ENCODE measurements at regions not wholly inside any gene's neighbourhood (a gene's known extent, or its start where the extent isn't known, plus 50 kb on each side); places are given as distances from the start of the nearest gene placed in this dataset.

DNA sequence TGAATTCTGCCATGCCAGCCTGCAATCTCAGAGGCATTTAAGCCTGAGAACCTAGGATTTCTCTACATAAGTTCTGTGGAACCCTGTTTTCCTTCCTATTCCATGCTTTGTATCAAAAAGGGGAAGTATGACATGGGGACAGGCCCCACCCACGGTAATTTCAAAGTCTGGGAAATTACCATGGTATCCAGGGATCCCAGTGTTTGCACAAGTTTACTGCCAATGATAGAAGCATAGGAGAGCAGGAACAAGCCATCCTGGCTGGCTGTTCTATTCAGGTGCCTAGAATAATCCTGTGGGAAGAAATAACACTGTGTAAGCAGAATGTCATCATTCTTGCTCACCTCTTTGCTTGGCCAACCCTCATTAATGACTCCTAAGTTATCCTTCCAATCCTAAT, 53.8 kb upstream of the ATP1B1 start:
- WGBS, 2 donors, result 53 to 57% methylated on average over 1 of the region's 1 CpG
- DNase-seq (ENCODE audit: low spot score in 2 of 2), result no peak
- no peak for TF ChIP-seq POLR2A (IDR thresholded peaks at IDR 0.05)
- TF ChIP-seq, protein P1, sequence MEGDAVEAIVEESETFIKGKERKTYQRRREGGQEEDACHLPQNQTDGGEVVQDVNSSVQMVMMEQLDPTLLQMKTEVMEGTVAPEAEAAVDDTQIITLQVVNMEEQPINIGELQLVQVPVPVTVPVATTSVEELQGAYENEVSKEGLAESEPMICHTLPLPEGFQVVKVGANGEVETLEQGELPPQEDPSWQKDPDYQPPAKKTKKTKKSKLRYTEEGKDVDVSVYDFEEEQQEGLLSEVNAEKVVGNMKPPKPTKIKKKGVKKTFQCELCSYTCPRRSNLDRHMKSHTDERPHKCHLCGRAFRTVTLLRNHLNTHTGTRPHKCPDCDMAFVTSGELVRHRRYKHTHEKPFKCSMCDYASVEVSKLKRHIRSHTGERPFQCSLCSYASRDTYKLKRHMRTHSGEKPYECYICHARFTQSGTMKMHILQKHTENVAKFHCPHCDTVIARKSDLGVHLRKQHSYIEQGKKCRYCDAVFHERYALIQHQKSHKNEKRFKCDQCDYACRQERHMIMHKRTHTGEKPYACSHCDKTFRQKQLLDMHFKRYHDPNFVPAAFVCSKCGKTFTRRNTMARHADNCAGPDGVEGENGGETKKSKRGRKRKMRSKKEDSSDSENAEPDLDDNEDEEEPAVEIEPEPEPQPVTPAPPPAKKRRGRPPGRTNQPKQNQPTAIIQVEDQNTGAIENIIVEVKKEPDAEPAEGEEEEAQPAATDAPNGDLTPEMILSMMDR (IDR thresholded peaks at IDR 0.05), result no peak
- intact Hi-C loops (cut with DNase I; ENCODE audit: low total_unique reads), result no loop called here
- H3K4me3 ChIP-seq (ENCODE audit: low read depth, poor library complexity, severe bottlenecking), result no peak overlapping the region

DNA sequence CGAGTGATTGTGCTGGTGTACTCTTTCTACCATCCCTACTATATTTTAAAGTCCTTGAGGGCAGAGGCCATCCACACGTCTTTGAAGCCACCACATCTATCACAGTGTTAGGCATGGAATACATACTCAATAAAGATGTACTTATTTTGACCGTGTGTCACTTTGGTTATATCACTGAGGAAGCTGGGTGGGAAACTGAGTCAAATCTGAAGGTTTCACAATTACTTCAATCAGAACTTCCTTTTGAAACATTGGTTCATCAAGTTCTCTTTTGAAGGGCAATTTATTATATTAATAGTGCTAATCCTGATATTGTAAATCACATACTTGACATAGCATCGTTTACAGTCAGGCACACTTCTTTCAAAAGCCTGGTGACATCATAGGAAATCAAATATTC, 53.3 kb upstream of the ATP1B1 start:
- intact Hi-C loops (cut with DNase I; ENCODE audit: low total_unique reads), result no loop called here
- WGBS, 2 donors, result 73 to 76% methylated on average over 4 of the region's 4 CpGs
- TF ChIP-seq, protein P1 (IDR thresholded peaks at IDR 0.05), result no peak
- TF ChIP-seq POLR2A (IDR thresholded peaks at IDR 0.05), result no peak

More for the DNA sequence above, 53.3 kb upstream of the ATP1B1 start:
- DNase-seq (ENCODE audit: low spot score in 2 of 2), result no peak
- no peak overlapping the region for H3K4me3 ChIP-seq (ENCODE audit: low read depth, poor library complexity, severe bottlenecking)
